Endothelial cell (in vitro differentiated cells): ENCODE measurements at regions not wholly inside any gene's neighbourhood (a gene's known extent, or its start where the extent isn't known, plus 50 kb on each side); places are given as distances from the start of the nearest gene placed in this dataset.

Experiments
- DNase-seq: peaks from one replicate; pipeline ENCODE4 v3.0.0; 2021; ENCODE audit warnings: low spot score
- H3K27ac Mint-ChIP-seq: one replicate; pipeline ENCODE4 v1.8.0; 2021; ENCODE audit warnings: mixed read lengths, inconsistent platforms; ENCODE audit not compliant: unreplicated experiment
- H3K27me3 Mint-ChIP-seq: one replicate; pipeline ENCODE4 v1.8.0; 2021; ENCODE audit warnings: mild to moderate bottlenecking, moderate library complexity, mixed read lengths, inconsistent platforms; ENCODE audit not compliant: unreplicated experiment
- H3K36me3 Mint-ChIP-seq: one replicate; pipeline ENCODE4 v1.8.0; 2021; ENCODE audit warnings: mild to moderate bottlenecking, low read depth, mixed read lengths, inconsistent platforms; ENCODE audit not compliant: unreplicated experiment
- H3K4me1 Mint-ChIP-seq: one replicate; pipeline ENCODE4 v1.8.0; 2021; ENCODE audit warnings: mild to moderate bottlenecking, mixed read lengths, inconsistent platforms; ENCODE audit not compliant: unreplicated experiment
- H3K4me3 Mint-ChIP-seq: one replicate; pipeline ENCODE4 v1.8.0; 2021; ENCODE audit warnings: mild to moderate bottlenecking, mixed read lengths, inconsistent platforms; ENCODE audit not compliant: unreplicated experiment
- H3K9me3 Mint-ChIP-seq: one replicate; pipeline ENCODE4 v1.8.0; 2021; ENCODE audit warnings: mixed read lengths, inconsistent platforms; ENCODE audit not compliant: unreplicated experiment
- TF ChIP-seq, protein P1 (sequence below): fragments of 200-600 bp; sonication (generic); IDR thresholded peaks from one replicate; pipeline ENCODE4 v1.5.0; 2021; ENCODE audit warnings: antibody characterized with exemption; ENCODE audit not compliant: unreplicated experiment

- peaks cover 9% of the 10 kb centered on the region for H3K4me1 Mint-ChIP-seq
- no peak for DNase-seq
- no peaks in the 10 kb centered on the region for H3K9me3 Mint-ChIP-seq
- no peak overlapping the region for H3K4me3 Mint-ChIP-seq
- TF ChIP-seq, protein P1, sequence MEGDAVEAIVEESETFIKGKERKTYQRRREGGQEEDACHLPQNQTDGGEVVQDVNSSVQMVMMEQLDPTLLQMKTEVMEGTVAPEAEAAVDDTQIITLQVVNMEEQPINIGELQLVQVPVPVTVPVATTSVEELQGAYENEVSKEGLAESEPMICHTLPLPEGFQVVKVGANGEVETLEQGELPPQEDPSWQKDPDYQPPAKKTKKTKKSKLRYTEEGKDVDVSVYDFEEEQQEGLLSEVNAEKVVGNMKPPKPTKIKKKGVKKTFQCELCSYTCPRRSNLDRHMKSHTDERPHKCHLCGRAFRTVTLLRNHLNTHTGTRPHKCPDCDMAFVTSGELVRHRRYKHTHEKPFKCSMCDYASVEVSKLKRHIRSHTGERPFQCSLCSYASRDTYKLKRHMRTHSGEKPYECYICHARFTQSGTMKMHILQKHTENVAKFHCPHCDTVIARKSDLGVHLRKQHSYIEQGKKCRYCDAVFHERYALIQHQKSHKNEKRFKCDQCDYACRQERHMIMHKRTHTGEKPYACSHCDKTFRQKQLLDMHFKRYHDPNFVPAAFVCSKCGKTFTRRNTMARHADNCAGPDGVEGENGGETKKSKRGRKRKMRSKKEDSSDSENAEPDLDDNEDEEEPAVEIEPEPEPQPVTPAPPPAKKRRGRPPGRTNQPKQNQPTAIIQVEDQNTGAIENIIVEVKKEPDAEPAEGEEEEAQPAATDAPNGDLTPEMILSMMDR, result no peak
- no peaks in the 10 kb centered on the region for H3K36me3 Mint-ChIP-seq
- no peak overlapping the region for H3K27ac Mint-ChIP-seq
- no peaks in the 10 kb centered on the region for H3K27me3 Mint-ChIP-seq
These were observed 155.1 kb upstream of the FAM13C start for GRCh38 chr10:59517341-59517899.

DNA sequence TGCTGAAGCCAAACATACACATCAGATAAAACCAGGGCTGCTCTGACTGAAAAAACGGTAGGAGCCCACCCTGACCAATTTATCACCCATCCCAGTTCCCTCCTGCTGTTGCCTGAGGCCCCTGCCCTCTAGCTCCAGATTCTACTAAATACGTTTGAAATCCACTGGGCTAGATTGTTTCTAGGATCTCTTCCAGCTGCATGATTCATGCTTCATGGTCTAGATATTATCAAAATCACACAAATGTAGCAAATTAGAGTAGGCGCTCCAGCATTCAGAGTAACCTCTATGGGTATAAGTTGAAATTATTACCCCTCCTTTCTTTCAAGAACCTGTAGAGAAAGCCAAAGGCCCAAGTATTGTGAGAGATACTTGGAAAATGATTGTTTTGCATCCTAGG lies 151.2 kb upstream of the FAM13C start:
- Mint-ChIP-seq H3K9me3 (no peaks in the 10 kb centered on the region), H3K4me1 (no peaks in the 10 kb centered on the region), H3K36me3 (no peaks in the 10 kb centered on the region), H3K27ac (no peak overlapping the region), H3K27me3 (no peaks in the 10 kb centered on the region), H3K4me3 (no peak overlapping the region)
- TF ChIP-seq, protein P1, result no peak
- DNase-seq, result no peak

- Mint-ChIP-seq H3K27me3 (no peaks in the 10 kb centered on the region), H3K4me1 (no peaks in the 10 kb centered on the region), H3K9me3 (no peaks in the 10 kb centered on the region), H3K36me3 (no peaks in the 10 kb centered on the region), H3K27ac (no peak overlapping the region), H3K4me3 (no peak overlapping the region)
- TF ChIP-seq, protein P1, result no peak
- no peak for DNase-seq
These were observed 150.6 kb upstream of the FAM13C start for GRCh38 chr10:59512951-59513350.

- H3K4me3 Mint-ChIP-seq, result no peak overlapping the region
- no peaks in the 10 kb centered on the region for H3K27me3 Mint-ChIP-seq
- H3K36me3 Mint-ChIP-seq, result no peaks in the 10 kb centered on the region
- no peaks in the 10 kb centered on the region for H3K9me3 Mint-ChIP-seq
- peaks cover 6% of the 10 kb centered on the region for H3K4me1 Mint-ChIP-seq
- no peak overlapping the region for H3K27ac Mint-ChIP-seq
- DNase-seq, result no peak
- TF ChIP-seq, protein P1, result no peak
These were observed 146.6 kb upstream of the FAM13C start for GRCh38 chr10:59508956-59509355.

DNA sequence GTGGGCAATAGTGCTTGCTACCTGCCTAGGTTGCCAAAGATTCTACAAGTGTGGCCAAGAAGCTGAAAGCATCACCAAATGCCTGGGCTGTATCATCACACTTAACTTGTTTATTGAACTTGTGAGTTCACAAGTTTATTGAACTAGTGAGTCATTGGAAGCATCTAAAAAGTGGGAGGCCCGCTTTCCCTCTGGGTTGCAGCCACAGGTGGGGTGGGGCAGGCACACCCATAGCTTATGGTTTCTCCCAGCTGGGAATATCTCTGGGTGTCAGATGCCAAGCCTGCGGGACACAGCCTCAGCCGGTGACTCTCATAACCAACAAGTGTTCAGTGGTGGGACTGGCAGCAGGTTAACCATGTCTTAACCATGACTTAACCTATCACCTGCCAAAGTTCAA lies 145.9 kb upstream of the FAM13C start:
- Mint-ChIP-seq H3K4me3 (no peak overlapping the region), H3K9me3 (no peaks in the 10 kb centered on the region), H3K27me3 (no peaks in the 10 kb centered on the region), H3K27ac (no peak overlapping the region), H3K36me3 (no peaks in the 10 kb centered on the region), H3K4me1 (peaks cover 6% of the 10 kb centered on the region)
- DNase-seq, result no peak
- TF ChIP-seq, protein P1, result no peak
